WTC11 (cell line): ENCODE measurements at regions not wholly inside any gene's neighbourhood (a gene's known extent, or its start where the extent isn't known, plus 50 kb on each side); places are given as distances from the start of the nearest gene placed in this dataset.

ENCODE experiments used
- CTCF ChIP-seq: fragments of 200-600 bp; IDR thresholded peaks from 2 replicates; pipeline ENCODE4 v1.8.0; 2022; ENCODE audit warnings: antibody characterized with exemption
- ETV6 ChIP-seq: sonication (generic); formaldehyde crosslinking; IDR thresholded peaks from 2 replicates; pipeline ENCODE4 v1.8.1; 2022; ENCODE audit warnings: mild to moderate bottlenecking, missing genetic modification reagents
- MAX ChIP-seq: sonication (generic); formaldehyde crosslinking; IDR thresholded peaks from 2 replicates; pipeline ENCODE4 v1.8.0; 2022; ENCODE audit warnings: mild to moderate bottlenecking, missing genetic modification reagents
- NFATC4 ChIP-seq: fragments of 250-450 bp; sonication (Bioruptor Pico); IDR thresholded peaks from 2 replicates; pipeline ENCODE4 v1.9.0; 2021; ENCODE audit warnings: mild to moderate bottlenecking
- NFE2L1 ChIP-seq: sonication (generic); formaldehyde crosslinking; IDR thresholded peaks from 2 replicates; pipeline ENCODE4 v1.8.1; 2023; ENCODE audit warnings: missing genetic modification reagents
- NR2C2 ChIP-seq: sonication (generic); formaldehyde crosslinking; IDR thresholded peaks from 2 replicates; pipeline ENCODE4 v1.8.0; 2022; ENCODE audit warnings: mild to moderate bottlenecking, missing genetic modification reagents
- RELA ChIP-seq: sonication (generic); formaldehyde crosslinking; IDR thresholded peaks from 2 replicates; pipeline ENCODE4 v1.8.1; 2022; ENCODE audit warnings: missing genetic modification reagents, mild to moderate bottlenecking, borderline replicate concordance
- SP1 ChIP-seq: sonication (generic); formaldehyde crosslinking; conservative IDR thresholded peaks from 2 replicates; pipeline ENCODE4 v1.8.1; 2022; ENCODE audit warnings: missing genetic modification reagents
- ZNF138 ChIP-seq: sonication (generic); formaldehyde crosslinking; conservative IDR thresholded peaks from 2 replicates; pipeline ENCODE4 v1.8.1; 2022; ENCODE audit warnings: mild to moderate bottlenecking, moderate library complexity, missing genetic modification reagents
- ZNF512 ChIP-seq: sonication (generic); formaldehyde crosslinking; IDR thresholded peaks from 2 replicates; pipeline ENCODE4 v1.8.1; 2022; ENCODE audit warnings: missing genetic modification reagents, borderline replicate concordance
- TF ChIP-seq, protein P1 (sequence below): sonication (generic); formaldehyde crosslinking; IDR thresholded peaks from 2 replicates; pipeline ENCODE4 v1.8.0; 2022; ENCODE audit warnings: mild to moderate bottlenecking, missing genetic modification reagents
- TF ChIP-seq, protein P2 (sequence below): sonication (generic); formaldehyde crosslinking; conservative IDR thresholded peaks from 2 replicates; pipeline ENCODE4 v1.8.1; 2022; ENCODE audit warnings: mild to moderate bottlenecking, missing genetic modification reagents

DNA sequence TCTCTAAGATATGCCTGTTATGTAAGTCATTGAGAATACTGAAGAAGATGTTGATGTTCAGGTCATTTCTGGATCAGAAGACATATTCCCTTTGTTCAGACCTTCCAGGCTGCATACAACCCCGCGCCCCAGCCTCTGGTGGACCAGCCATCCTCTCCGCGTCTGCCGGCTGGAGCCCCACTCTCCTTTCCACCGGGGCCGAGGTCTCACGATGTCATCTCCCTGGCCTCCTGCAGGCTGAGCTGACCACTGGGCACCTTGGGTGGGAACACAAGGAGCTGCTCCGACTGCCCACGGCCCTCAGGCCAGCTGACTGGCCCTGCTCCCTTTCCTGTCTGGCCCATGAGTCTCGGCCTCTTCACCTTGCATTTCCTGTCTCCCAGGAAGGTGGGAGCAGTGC lies 124.6 kb downstream of the SHANK2 start:
- TF ChIP-seq CTCF, result no peak
- no peak for TF ChIP-seq ZNF138
- no peak for TF ChIP-seq NFATC4
- TF ChIP-seq ETV6 (CRISPR knock-in tag), result no peak
- TF ChIP-seq, protein P1, sequence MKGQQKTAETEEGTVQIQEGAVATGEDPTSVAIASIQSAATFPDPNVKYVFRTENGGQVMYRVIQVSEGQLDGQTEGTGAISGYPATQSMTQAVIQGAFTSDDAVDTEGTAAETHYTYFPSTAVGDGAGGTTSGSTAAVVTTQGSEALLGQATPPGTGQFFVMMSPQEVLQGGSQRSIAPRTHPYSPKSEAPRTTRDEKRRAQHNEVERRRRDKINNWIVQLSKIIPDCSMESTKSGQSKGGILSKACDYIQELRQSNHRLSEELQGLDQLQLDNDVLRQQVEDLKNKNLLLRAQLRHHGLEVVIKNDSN, result no peak
- no peak for TF ChIP-seq MAX
- no peak for TF ChIP-seq RELA (CRISPR knock-in tag)
- no peak for TF ChIP-seq NFE2L1 (CRISPR knock-in tag)
- TF ChIP-seq, protein P2, sequence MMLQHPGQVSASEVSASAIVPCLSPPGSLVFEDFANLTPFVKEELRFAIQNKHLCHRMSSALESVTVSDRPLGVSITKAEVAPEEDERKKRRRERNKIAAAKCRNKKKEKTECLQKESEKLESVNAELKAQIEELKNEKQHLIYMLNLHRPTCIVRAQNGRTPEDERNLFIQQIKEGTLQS (CRISPR knock-in tag), result no peak
- no peak for TF ChIP-seq ZNF512
- TF ChIP-seq NR2C2, result no peak
- no peak for TF ChIP-seq SP1 (CRISPR knock-in tag)
